GM21381 (cell line): ENCODE measurements at regions not wholly inside any gene's neighbourhood (a gene's known extent, or its start where the extent isn't known, plus 50 kb on each side); places are given as distances from the start of the nearest gene placed in this dataset.
"Not testable (repeated sequence)": the region's sequence is repeated elsewhere in the genome, so short reads cannot be mapped to it uniquely, and the experiment has no call there.

Source experiments
- ATAC-seq: cut with Tn5 transposase; IDR thresholded peaks from one replicate; pipeline ENCODE4 v1.9.1; 2021; ENCODE audit warnings: mild to moderate bottlenecking, moderate library complexity; ENCODE audit not compliant: unreplicated experiment

DNA sequence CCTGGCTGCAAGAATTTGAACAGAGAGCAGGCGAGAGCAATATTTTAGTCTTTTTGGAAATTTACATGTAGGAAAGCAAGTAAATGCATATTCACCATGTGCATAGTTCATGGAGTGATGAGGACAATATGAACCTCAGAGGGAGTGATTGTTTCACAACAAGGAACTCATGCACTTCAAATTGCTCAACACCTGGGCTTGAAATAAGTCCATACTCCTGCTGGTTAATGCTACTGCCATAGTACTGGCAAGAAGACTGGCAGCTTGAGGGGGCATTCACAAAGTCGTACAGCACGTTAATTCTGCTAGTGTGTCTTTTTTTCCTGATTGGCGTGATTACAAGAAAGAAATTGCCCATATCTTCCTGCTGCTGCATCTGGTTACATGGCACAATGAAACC lies 267.6 kb downstream of the PCDH17 start:
- ATAC-seq, result no peak

DNA sequence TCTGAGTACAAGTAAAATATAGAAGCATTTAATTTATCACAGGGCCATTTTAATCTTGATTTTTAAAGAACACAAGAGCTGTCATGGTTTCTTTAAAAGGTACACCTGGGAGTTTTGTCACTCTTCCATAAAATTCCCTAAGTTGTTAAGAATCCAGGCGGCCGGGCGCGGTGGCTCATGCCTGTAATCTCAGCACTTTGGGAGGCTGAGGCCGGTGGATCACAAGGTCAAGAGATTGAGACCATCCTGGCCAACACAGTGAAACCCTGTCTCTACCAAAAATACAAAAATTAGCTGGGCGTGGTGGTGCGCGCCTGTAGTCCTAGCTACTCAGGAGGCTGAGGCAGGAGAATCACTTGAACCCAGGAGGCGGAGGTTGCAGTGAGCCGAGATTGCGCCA lies 278.3 kb downstream of the PCDH17 start:
- not testable (repeated sequence) for ATAC-seq

DNA sequence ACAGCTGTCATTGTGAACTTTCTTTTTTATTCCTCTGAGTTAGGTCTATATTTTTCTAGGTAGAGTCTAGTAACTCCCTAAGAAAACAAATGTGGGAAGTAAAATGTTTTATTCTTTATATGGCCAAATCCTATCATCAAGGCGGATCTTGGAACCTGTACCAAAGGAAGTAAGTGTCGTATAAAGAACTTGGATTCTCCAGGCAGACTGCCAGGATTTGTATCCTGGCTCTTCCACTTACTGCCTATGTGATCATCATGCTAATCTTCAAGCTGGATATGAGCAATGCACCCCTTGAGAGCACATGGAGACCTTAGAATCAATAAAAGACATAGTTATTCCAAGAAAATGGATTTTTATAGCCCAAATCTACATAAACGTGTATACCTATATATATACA lies 286.5 kb downstream of the PCDH17 start:
- no peak for ATAC-seq

DNA sequence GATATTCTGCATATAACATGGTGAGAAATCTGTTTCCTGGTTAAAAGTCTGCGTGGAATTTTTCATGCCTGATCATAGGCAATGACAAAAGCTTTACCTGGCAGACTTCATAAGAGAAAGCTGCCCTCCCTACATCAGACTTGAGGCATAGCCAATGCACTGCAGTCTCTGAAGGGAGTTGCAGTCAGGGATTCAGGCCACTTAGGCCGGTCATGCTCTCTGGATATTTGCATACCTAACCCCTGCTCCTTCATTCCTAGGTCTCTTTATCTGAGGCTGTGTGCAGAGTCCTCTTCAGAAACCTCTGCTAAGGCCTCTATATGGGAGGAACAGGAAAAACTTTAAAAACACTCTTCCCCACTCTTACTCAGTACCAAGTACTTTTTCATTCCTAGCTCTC lies 287.4 kb downstream of the PCDH17 start:
- ATAC-seq, result no peak

DNA sequence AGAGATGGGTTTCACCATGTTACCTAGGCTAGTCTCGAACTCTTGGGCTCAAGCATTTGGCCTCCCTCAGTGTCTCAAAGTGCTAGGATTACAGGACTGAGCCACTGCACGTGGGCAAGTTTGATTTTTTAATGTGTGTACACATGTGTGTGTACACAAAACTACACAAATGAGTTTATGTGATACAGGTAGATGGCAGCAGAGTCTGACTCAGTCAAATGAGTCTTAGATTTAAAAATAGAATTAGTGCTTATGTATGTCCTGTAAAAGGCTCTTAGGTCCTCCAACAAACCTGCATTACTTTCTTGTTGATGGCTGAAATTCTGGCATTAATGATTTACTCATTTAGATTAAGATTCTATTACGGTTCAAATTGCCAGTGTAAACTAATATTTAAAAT lies 293.7 kb downstream of the PCDH17 start:
- ATAC-seq, result no peak

DNA sequence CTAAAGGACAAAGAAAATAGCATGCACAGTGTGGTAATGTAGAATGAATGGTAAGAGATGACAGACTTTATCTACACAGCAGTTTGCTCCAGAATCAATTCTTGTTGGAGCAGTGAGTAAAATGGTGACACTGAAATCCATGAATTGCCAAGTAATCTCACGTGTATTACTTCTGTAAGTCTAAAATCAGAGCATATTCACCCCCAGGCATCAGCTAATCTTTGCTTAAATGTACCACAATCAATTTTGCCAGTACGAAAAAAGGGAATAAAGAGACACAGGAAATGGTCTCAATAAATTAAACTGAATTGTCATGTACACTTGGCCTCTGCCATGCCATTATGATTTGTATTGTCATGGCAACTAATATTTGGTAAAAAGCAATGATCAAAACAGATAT lies 294.2 kb downstream of the PCDH17 start:
- no peak for ATAC-seq

DNA sequence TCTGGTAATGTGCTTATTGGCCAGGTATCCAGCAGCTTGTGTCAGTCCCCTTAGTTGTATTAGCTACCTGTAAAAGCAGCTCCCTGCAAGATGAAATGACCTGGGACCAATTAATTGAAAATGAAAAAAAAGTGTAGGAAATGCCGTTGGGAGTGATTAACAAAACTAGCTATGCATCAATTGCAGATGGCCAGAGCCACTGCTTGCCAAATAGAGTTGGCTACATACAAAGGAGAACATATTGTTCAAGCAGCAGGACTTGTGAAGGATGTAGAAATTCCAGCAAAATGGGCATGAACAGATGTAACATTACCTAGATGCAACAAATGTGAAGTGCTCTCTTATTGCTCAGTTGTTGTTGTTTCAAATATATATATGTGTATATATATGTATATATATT lies 300.5 kb downstream of the PCDH17 start:
- ATAC-seq, result no peak

DNA sequence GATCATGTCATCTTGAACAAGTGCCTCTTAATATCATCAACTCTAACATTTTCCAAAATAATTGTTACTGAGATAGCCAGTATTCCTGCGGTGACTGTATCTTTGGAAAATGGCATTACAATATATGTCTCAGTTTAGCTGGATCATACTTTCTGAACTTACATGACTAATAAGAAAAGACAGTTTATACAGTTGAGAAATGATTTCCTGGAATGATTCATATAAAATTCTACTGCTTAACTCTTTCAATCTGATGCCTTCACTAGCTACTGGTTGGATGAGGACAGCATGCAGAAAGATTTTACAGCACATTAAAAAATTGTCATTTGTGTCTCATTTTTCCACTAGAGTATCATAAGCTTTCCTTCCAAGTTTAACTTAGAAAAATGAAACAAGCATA lies 302.1 kb downstream of the PCDH17 start:
- no peak for ATAC-seq

DNA sequence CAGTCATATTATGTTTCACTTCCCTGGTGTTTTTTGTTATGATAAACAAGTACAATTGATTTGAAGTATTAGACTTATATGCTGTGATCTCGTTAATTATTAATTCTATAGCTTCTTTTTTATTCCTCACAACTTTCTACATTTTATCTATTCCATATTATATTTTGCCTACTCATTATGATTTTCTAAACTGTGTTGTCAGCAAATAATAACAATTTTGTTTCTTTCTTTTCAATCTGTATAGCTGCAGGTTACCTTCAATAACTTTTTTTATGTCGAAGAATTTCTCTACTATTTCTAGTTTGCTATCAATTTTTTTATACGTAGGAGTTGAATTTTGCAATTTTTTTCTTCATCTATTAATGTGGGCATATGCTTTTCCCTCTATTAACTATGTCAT lies 304.4 kb downstream of the PCDH17 start:
- ATAC-seq, result no peak

DNA sequence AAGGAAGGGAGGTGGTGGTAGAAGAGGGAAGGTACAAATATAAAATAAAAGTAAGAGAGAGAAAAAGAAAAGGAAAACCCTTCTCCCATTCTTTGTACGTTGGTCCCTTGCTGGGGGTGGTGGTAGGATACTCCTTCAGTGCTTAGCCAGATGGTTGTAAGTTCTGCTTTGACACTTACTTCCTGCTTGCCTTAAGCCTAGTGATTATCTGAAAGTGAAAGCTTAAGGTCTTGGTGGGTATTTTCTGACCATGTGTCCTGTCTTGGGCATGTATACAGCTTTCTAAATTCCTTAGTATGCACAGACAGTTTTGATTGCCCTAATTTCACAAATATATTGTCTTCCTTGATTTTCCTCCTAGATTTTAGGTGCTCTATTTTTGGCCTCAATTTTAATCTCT lies 314.8 kb downstream of the PCDH17 start:
- ATAC-seq, result peak; percentile 97

DNA sequence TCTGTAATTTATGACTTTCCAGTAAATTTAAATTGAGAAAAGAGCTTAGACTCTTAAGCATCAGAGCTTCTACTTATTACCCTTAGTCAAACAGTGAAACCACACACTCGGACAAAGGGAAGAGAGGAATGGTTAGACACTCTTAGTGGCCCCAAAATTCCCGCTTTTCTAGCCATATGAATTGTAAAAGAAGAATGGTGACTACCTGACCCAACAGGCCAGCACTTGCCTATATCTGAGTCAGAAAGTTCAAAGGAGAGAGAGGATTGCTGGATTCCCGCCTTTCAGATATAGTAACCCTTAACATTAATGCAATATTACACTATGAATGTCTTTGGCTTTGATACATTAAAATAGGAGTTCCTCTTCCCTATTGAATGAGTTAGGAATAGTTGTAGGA lies 317.3 kb downstream of the PCDH17 start:
- ATAC-seq, result no peak

DNA sequence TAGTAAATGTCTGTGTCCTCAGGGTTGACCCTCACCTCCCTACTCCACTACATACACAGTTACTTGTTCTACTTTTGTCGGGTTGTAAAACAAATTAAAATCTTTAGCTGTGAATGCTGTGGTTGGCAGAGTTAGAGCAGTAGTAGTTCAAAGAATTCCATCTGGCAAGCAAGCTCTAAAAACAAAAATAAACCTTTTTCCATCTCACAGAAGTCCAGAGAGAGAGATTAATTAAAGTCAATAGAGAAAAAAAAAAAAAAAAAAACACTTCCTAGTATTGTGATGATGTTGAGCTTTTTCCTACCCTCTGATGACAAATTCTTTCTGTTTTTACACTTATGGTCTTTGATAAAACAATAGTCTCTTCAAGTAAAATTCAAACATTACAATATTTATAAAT lies 338.4 kb downstream of the PCDH17 start:
- no peak for ATAC-seq

DNA sequence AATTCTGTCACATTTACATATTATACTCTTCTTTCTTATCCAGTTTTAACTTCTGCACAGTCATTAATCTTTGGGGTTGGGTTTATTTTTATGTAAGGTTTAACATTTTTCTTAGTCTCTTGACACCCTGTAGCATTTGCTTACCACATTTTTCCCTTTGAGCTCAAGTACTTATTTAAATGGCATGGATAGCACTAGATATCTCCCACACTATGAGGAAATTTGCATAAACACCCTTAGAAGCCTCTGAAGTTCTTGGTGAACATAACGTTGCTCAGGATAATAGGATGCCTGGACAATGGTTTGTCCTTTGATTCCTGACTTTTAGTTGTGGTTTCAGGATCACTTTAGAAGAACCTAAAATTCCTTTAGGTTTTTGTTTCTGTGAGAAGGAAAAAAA lies 338.9 kb downstream of the PCDH17 start:
- ATAC-seq, result no peak

DNA sequence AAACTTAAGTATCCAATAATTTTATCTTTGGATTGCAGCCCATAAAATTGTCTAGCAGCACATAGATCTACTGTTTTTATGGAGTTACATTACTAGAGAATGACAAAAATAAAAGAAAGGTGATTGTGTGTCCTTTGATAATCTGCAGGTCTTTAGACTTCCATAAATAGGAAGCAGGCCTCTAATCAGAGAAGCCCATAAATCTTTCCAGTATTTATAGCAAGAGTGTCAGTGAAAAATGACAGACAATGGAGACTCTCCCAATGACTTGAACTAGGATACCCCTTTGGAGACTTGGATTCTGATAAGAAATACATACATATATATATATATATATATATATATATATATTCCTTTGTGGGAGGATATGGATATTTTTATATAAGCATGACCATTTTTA lies 351.2 kb downstream of the PCDH17 start:
- no peak for ATAC-seq

DNA sequence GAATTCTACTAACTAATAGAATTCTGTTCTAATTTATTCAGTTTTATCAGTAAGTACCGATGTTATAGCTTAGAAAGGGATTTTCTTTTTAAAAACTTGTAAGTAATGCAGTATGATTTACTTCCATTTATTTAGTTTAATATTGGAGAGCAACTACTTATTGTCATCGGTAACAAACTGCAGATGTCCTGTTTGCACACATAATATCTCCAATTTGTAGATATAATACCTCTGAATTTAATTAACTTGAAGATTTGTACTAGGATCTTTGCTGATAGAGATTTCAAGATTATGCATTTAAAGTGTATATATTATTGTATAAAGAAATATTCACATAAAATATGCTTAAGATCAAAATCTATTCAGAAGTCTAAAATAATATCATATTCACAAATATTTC lies 356.7 kb downstream of the PCDH17 start:
- no peak for ATAC-seq

DNA sequence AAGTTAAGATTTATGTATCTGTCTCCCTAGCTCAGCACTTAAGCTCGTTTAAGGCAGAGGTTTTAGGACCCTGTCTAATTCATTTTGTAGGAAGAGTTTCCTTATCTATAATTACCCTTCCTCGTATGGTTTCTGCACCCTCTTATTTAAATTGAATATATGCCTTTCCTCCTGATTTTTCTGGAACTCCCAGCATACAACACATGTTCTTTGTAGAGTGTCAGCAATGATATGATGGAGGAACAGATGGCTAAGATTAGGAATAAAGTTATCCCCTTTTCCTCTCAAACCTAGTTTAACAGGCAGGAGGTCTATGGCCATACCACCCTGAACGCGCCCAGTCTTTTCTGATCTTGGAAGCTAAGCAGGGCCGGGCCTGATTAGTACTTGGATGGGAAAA lies 359.5 kb downstream of the PCDH17 start:
- no peak for ATAC-seq

DNA sequence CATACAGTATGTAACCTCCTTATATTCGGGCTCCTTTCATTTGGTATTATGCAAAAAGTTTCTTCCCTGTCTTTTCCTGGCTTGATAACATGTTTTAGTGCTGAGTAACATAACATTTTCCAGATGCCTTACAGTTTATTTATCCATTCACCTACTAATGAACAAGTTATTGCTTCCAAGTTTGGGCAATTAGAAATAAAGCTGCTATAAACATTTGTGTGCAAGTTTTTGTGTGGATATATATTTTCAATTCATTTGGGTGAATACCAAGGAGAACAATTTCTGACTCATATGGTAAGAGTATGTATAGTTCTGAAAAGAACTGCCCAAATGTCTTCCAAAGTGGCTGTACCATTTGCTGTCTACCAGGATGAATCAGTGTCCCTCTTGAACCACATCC lies 360.9 kb downstream of the PCDH17 start:
- no peak for ATAC-seq

DNA sequence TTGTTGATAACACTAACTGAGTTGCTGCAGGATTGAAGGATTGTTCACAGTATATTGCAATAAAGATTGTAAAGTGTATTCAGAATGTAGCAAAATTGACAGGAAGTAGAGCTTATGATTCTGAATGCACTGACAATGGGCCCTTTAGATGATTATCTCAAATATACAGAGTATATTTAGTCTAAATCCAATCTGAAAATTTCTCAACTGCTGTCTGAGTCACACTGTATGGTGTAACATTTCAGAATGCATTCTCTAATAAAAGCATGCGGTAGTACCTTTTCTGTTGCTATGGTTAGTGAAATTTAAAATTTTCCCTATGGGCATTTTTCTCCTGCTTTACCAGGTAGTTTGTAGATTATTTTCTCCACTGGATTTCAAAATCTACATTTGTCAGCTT lies 365.2 kb downstream of the PCDH17 start:
- ATAC-seq, result no peak

DNA sequence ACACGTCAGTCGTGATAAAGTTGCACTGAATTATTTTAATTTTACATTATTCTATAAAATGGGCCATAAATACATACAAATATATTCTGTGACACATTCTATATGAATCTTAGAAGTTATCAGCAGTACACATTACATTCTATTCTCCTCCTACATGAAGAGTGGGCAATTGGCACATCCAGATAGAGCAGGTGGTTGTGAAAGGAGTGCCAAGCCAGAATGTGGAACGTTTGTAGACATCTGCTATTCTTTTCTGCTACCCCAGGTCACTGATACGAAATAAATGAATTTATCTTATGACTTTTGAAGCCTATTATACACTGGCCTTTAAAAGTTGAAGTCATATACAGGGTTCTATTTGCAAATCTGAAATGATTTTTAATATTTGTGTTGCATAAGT lies 373.2 kb downstream of the PCDH17 start:
- ATAC-seq, result no peak

DNA sequence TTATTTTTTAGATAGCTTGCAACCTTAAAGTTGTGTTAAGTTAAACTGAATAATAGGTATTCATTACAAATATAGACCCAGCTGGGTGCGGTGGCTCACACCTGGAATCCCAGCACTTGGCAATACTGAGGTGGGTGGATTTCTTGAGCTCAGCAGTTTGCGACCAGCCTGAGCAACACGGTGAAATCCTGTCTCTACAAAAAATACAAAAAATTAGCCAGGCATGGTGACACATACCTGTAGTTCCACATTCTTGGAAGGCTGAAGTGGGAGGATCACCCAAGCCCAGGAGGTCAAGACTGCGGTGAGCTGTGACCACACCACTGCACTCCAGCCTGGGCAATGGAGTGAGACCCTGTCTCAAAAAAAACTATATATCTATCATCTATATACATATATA lies 386.5 kb downstream of the PCDH17 start:
- no peak for ATAC-seq

DNA sequence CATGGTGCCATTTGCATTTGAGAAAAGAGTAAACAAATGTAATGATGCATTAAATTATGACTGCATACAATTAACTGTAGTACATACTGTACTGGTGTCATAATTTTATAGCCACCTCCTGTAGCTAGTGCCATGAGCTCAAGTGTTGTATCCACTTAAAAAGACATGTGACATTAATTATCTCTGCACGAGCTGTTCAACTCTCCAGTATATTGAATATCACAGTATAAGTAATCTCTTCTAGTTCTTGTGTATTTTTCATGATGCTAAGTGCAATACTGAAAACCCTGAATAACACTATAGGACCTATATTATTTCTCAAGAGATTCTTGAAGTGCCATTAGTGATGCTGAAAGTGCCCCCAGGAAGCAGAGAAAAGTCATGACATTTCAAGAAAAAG lies 387.3 kb downstream of the PCDH17 start:
- no peak for ATAC-seq

DNA sequence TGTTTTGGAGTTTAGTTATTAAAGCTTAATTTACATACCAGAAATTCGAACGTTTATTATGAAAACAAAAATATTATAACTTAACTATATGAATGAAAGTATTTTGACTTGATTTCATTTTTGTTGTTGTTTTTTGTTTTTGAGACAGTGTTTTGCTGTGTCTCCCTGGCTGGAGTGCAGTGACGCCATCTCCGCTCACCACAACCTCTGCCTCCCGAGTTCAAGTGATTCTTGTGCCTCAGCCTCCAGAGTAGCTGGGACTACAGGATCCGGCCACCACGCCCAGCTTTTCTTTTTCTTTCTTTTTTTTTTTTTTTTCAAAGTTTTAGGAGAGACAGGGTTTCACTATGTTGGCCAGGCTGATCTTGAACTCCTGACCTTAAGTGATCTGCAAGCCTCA lies 392.6 kb downstream of the PCDH17 start:
- ATAC-seq, result no peak

DNA sequence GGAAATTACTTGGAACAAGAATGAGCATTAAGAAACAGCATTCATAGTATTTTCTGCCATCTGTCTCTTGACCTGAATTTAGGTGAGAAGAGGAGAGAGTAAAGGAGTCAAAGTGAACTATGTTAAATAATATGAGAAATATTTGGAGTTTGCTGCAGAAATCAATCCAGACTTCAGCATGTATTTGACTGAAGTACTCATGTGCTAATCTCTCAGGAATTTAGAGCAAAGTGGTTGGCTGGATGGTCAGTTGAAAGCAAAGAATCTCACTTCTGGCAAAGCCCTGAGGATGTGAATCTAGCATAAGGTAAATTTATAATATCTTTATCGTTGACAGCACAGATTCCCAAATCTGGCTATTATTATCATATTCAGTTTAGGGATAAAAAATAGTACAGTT lies 394.3 kb downstream of the PCDH17 start:
- no peak for ATAC-seq
